ENCODE measurements at regions not wholly inside any gene's neighbourhood (a gene's known extent, or its start where the extent isn't known, plus 50 kb on each side); places are given as distances from the start of the nearest gene placed in this dataset.

DNA sequence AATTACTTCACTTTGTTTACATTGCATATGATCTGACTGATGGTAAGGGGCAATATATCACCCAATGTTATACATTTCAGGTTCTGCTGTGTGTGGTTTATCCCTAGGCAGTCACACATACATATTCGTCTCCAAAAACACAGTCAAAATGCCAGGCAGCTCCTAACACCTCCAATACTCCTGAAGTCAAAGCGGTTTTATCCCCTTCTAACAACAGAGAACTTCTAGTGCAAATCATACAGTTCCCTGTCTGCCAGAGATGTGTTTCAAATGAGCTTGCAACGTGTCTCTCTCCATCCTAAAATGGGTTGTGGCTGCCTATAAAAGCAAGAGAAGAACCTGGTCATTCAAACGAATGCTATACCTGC lies 328.9 kb downstream of the ELAVL2 start:
- no peak for DNase-seq
- Mint-ChIP-seq H3K4me1 (no peaks in the 10 kb centered on the region), H3K9me3 (peaks cover 0 to 6% (median 1%) of the 10 kb centered on the region in 7 donors), H3K27ac (no peak overlapping the region), H3K27me3 (no peaks in the 10 kb centered on the region), H3K36me3 (no peaks in the 10 kb centered on the region), H3K4me3 (no peak overlapping the region)
- ATAC-seq (ENCODE audit: low read depth in 2 of 2): no peak

DNA sequence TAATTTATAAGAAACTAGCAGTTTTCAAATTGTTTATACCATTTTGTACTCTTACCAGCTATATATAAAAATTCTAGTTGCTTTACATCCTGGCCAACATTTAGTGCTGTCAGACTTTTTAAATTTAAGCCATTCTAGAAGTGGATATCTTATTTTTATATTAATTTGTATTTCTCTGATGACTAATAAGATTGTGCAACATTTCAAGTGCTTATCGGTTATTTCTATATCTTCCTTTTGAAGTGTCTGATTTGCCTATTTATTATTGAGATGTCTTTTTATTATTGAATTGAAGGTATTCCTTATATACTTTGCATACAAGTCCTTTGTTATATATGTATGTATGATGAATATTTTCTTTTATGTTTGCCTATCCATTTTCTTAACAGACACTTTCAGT lies 324.0 kb downstream of the ELAVL2 start:
- Mint-ChIP-seq H3K27ac (no peak overlapping the region), H3K9me3 (peaks cover 0 to 19% (median 5%) of the 10 kb centered on the region in 7 donors), H3K4me1 (no peaks in the 10 kb centered on the region), H3K4me3 (no peak overlapping the region), H3K27me3 (no peaks in the 10 kb centered on the region), H3K36me3 (no peaks in the 10 kb centered on the region)
- DNase-seq: no peak
- ATAC-seq (ENCODE audit: low read depth in 2 of 2): no peak

DNA sequence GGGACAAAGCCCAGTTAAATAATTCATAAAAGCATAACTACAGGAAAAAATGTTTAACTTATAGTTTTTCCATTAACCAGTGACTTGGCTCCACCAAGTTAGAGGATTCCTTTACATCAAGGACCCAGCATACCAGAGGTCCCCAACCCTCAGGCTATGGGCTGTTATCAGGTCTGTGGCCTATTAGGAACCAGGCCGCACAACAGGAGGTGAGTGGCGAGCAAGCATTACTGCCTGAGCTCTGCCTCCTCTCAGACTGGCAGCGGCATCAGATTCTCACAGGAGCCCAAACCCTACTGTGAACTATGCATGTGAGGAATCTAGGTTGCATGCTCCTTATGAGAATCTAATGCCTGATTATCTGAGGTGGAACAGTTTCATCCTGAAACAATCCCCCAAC lies 303.1 kb downstream of the ELAVL2 start:
- Mint-ChIP-seq H3K9me3 (peaks cover 3 to 16% (median 9%) of the 10 kb centered on the region in 7 donors), H3K4me3 (no peak overlapping the region), H3K36me3 (no peaks in the 10 kb centered on the region), H3K4me1 (no peaks in the 10 kb centered on the region), H3K27ac (no peak overlapping the region), H3K27me3 (no peaks in the 10 kb centered on the region)
- no peak for DNase-seq
- ATAC-seq (ENCODE audit: low read depth in 2 of 2): no peak

DNA sequence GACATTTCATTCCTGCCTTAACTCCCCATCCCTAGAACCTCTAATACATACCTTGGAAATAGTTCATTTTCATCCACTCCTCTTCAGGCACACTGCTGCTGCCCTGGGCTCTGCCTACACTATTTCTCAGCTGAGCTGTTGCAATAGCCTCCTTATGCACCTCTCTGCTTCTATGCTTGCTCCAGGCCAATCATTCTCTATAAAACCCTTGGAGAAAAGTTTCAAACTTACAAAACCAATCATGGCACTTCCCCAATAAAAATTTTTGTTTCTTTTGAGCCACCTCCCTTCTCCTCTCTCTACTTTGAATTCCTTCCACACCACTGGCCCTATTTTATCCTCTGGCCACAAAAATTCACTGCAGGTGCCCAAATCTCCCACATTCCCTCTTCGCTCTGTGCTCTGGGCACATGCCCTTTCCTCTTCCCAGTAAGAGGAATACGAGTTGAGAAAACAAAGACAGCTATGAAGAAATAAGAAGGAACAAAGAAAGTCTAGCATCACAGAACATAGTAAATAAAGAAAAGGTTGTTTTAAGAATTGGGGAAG lies 301.4 kb downstream of the ELAVL2 start:
- Mint-ChIP-seq H3K36me3 (no peaks in the 10 kb centered on the region), H3K9me3 (peaks cover 2 to 16% (median 9%) of the 10 kb centered on the region in 7 donors), H3K4me1 (no peaks in the 10 kb centered on the region), H3K27ac (no peak overlapping the region), H3K27me3 (no peaks in the 10 kb centered on the region), H3K4me3 (no peak overlapping the region)
- no peak for DNase-seq
- ATAC-seq (ENCODE audit: low read depth in 2 of 2): no peak

DNA sequence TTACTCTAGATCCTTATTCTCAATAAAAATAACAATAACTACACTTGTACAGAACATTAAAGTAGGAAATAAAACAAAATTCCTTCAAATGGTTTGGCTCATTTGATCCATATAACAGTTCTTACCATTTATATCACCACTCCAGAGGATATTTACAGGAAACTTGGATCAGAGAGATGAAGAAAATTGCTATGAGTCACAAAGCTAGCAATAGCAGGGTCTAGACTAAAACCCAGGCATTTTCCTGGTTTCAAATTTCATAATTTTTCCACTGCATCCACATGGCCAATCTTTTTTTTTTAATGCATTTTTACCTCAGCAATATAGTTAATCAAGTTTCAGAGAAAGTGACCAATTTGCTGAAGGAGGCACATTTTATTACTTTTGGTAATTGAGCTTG lies 299.2 kb downstream of the ELAVL2 start:
- no peaks in the 10 kb centered on the region for H3K27me3 Mint-ChIP-seq
- no peak overlapping the region for H3K4me3 Mint-ChIP-seq
- no peak overlapping the region for H3K27ac Mint-ChIP-seq
- no peaks in the 10 kb centered on the region for H3K36me3 Mint-ChIP-seq
- H3K9me3 Mint-ChIP-seq: peaks cover 4 to 14% (median 9%) of the 10 kb centered on the region in 7 donors
- DNase-seq (no peak), ATAC-seq (ENCODE audit: low read depth in 2 of 2) (no peak)
- H3K4me1 Mint-ChIP-seq: no peaks in the 10 kb centered on the region

DNA sequence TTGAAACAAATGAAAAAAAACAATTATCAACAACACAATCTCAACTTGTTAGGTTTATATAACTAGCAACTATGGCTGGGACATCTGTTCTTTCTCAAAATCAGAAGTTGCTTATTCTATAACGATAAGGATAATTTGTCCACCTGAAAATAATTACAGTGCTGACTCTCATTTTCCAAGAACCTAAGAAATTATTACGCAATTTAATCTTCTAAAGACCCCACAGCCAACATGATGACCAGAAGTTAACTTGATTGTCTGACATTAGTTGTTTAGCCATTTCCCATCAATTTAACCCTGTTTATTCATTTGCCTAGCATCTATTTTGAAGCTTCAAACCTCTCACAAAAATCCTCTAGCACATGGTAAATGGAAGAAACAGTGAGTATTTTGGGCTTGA lies 293.8 kb downstream of the ELAVL2 start:
- H3K27ac Mint-ChIP-seq: no peak overlapping the region
- peaks cover 0 to 18% (median 6%) of the 10 kb centered on the region in 7 donors for H3K9me3 Mint-ChIP-seq
- ATAC-seq (ENCODE audit: low read depth in 2 of 2) (no peak), DNase-seq (no peak)
- H3K36me3 Mint-ChIP-seq: no peaks in the 10 kb centered on the region
- peaks cover 0 to 4% (median 0%) of the 10 kb centered on the region in 3 donors for H3K4me1 Mint-ChIP-seq
- H3K4me3 Mint-ChIP-seq: no peak overlapping the region
- H3K27me3 Mint-ChIP-seq: peaks cover 0 to 4% (median 3%) of the 10 kb centered on the region in 3 donors

DNA sequence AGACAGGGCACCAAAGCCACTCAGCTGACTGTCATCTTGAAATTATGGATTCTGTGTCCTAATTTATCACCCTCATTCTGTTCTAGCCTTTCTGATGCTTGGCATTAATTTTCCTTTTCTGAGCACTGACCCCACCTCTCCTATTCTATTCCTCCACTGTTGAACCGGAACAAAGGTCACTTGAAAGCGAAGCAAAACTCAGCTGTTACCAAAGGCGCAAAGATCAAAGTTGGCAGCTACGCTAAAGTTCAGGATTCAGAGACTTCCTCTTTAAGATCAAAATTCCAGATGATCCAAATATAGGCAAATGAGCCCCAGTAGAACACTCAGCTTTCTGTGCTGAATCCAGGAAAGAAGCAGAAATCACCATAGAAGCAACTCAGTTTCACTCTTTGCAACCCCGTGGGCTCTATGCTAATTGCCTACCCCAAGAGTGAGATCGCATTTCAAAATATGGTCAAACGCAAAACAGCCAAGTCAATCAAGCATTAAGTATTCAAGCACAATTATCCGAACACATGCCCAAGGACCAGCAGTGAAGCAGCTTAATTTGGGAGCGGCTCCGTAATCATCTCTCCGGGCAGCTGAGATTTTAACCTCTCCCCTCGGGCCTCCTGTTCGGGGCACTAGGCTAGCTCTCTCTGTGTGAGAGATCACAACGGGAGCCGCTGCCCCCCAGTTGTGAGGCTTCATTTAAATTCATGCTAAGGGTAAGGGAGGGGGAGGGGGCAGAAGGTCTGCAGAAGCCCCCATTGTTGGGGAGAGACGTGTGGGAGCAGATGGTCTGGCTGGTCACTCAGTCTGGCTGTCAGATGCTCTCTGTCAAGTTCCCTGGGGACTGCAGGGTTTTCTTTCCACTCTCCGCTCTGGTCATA lies 288.6 kb downstream of the ELAVL2 start:
- peaks cover 0 to 14% (median 4%) of the 10 kb centered on the region in 7 donors for H3K9me3 Mint-ChIP-seq
- no peak overlapping the region for H3K27ac Mint-ChIP-seq
- peaks cover 0 to 6% (median 0%) of the 10 kb centered on the region in 3 donors for H3K4me1 Mint-ChIP-seq
- peak overlapping the region in 2 of 8 donors; percentile 23 to 31 for H3K4me3 Mint-ChIP-seq
- ATAC-seq (ENCODE audit: low read depth in 2 of 2) (no peak), DNase-seq (no peak)
- no peaks in the 10 kb centered on the region for H3K36me3 Mint-ChIP-seq
- H3K27me3 Mint-ChIP-seq: peaks cover 0 to 19% (median 9%) of the 10 kb centered on the region in 3 donors

DNA sequence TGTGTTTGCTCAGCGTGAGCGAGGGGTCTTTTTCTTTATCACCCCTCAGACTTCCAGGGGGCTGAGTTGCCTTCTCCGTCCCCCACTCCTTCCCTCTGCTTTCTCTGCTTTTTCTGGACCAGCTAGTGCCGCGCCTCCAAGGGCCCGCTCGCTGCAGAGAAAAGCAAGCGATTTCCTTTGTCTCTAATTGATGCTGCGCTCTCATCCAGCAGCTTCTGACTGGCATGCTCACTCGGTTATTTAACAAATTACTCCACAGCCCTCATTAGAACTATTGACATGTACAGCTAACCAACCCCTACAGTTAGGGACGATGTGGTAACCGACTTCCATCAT lies 288.0 kb downstream of the ELAVL2 start:
- Mint-ChIP-seq H3K4me3 (peak overlapping the region in 1 of 8 donors; percentile 23), H3K4me1 (peaks cover 0 to 6% (median 0%) of the 10 kb centered on the region in 3 donors), H3K9me3 (peaks cover 0 to 20% (median 5%) of the 10 kb centered on the region in 7 donors), H3K36me3 (no peaks in the 10 kb centered on the region), H3K27ac (no peak overlapping the region), H3K27me3 (peaks cover 0 to 19% (median 9%) of the 10 kb centered on the region in 3 donors)
- ATAC-seq (ENCODE audit: low read depth in 2 of 2) (no peak), DNase-seq (no peak)

DNA sequence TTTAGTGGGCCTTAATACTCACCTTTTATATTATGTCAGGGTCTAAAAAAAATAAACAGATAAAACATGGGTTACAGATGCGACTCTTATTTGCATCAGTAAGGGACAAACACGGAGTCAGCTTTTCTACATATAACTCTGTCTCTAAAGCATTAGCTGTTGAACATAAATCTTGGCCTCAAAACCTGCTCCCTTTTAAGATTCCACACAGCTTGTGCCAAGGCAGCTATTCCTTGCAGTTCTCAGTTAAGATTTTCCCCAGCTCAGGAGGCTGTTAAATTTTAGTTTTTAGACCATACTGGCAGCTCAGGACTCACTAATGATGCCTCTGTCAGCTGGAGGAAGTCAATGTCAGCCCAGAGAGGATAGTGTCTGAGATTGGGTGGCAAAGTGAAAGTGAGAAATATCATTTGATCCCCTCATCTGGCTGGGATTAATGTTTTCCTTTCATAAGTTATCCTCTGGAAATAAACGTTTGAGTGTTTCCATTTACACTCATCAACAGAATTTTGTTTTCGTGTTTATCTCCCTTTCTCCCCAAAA lies 287.5 kb downstream of the ELAVL2 start:
- ATAC-seq (ENCODE audit: low read depth in 2 of 2) (no peak), DNase-seq (no peak)
- Mint-ChIP-seq H3K36me3 (no peaks in the 10 kb centered on the region), H3K4me3 (no peak overlapping the region), H3K9me3 (peaks cover 0 to 25% (median 5%) of the 10 kb centered on the region in 7 donors), H3K27ac (no peak overlapping the region), H3K4me1 (peaks cover 0 to 6% (median 0%) of the 10 kb centered on the region in 3 donors), H3K27me3 (peaks cover 0 to 19% (median 9%) of the 10 kb centered on the region in 3 donors)

DNA sequence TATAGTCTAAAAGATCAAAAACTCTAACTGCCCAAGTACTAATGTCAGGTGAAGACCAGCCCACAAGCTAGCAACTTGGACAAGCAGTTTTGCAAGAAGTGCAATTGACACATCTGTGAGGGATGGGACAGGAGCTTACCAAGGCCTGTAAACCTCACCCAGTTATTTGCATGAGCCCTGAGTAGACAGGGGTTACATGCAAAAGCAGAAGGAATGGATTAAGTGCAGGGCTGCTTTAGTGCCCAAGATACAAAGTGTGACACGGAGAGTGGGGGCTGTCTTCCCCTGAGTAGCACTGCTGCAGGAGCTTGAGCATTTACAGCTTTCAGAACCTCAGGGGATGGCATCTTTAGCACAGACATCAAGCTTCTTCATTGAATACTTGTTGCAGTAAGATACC lies 286.7 kb downstream of the ELAVL2 start:
- ATAC-seq (ENCODE audit: low read depth in 2 of 2) (no peak), DNase-seq (no peak)
- peaks cover 0 to 27% (median 5%) of the 10 kb centered on the region in 7 donors for H3K9me3 Mint-ChIP-seq
- no peak overlapping the region for H3K27ac Mint-ChIP-seq
- no peaks in the 10 kb centered on the region for H3K36me3 Mint-ChIP-seq
- H3K4me1 Mint-ChIP-seq: peaks cover 0 to 6% (median 0%) of the 10 kb centered on the region in 3 donors
- H3K4me3 Mint-ChIP-seq: no peak overlapping the region
- H3K27me3 Mint-ChIP-seq: peaks cover 0 to 19% (median 9%) of the 10 kb centered on the region in 3 donors

DNA sequence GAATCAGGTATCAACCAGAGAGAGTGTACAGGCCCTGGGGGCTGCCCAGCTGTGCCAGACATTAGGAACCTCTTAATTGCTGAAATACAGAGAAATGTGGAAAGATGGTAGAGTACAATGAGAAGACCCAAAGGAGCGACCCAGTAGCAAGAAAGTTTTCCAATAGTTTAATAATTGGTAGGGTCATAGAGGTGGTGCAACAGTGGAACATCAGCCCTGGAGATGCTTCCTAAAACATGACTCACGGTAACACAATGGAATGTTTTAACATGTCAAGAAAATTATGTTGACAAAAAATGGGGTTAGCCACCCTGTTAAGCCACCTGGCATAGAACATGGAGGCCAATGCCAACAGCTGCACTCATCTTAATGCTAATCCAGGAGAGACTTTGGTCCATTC lies 284.1 kb downstream of the ELAVL2 start:
- Mint-ChIP-seq H3K9me3 (peaks cover 0 to 36% (median 9%) of the 10 kb centered on the region in 7 donors), H3K36me3 (no peaks in the 10 kb centered on the region), H3K27ac (no peak overlapping the region), H3K27me3 (peaks cover 0 to 18% (median 9%) of the 10 kb centered on the region in 3 donors), H3K4me3 (no peak overlapping the region), H3K4me1 (peaks cover 0 to 5% (median 0%) of the 10 kb centered on the region in 3 donors)
- ATAC-seq (ENCODE audit: low read depth in 2 of 2): no peak
- DNase-seq: no peak

DNA sequence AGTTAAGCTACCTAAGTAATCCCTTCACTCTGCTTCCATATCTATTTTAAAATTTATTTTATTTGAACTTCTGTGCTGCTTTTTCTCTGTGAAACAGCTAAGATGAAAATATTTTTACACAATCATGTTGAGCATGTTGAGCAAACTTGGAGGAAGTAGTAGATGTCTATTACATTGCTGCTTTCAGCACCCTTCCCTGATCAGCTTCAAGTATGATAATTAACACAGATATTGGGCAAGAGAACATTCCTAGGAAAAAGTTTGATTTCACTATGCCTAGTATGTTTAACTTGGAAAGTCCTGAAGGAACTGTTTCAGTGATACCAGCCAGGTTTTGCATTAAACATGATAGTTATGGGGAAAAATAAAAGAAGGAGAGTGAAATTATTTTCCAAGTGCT lies 283.6 kb downstream of the ELAVL2 start:
- ATAC-seq (ENCODE audit: low read depth in 2 of 2) (no peak), DNase-seq (no peak)
- Mint-ChIP-seq H3K36me3 (no peaks in the 10 kb centered on the region), H3K9me3 (peaks cover 0 to 35% (median 9%) of the 10 kb centered on the region in 7 donors), H3K4me1 (peaks cover 0 to under 1% (median 0%) of the 10 kb centered on the region in 3 donors), H3K27me3 (peaks cover 0 to 13% (median 4%) of the 10 kb centered on the region in 3 donors), H3K4me3 (no peak overlapping the region), H3K27ac (no peak overlapping the region)

DNA sequence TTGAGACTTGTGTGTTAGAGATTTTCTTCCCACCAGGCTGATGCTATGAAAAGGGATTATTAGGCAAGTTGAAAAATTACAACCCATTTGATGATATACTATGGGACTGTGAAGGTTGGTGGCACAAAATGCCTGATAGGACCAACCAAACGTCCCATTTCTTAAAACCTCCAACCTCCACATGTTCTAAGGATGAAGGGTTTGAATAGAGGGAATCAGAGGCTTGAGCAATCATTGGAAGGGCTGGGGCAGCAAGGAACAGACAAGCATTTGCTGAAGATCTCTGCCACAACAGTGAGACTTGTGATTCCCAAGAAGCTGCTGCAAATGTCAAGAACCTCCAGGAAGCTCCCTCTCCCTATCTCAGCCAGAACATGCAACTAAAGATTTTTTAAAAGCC lies 283.1 kb downstream of the ELAVL2 start:
- H3K4me1 Mint-ChIP-seq: no peaks in the 10 kb centered on the region
- no peak for DNase-seq
- H3K27ac Mint-ChIP-seq: no peak overlapping the region
- H3K36me3 Mint-ChIP-seq: no peaks in the 10 kb centered on the region
- ATAC-seq (ENCODE audit: low read depth in 2 of 2): no peak
- H3K4me3 Mint-ChIP-seq: no peak overlapping the region
- peaks cover 0 to 9% (median 3%) of the 10 kb centered on the region in 3 donors for H3K27me3 Mint-ChIP-seq
- peaks cover 0 to 37% (median 9%) of the 10 kb centered on the region in 7 donors for H3K9me3 Mint-ChIP-seq

DNA sequence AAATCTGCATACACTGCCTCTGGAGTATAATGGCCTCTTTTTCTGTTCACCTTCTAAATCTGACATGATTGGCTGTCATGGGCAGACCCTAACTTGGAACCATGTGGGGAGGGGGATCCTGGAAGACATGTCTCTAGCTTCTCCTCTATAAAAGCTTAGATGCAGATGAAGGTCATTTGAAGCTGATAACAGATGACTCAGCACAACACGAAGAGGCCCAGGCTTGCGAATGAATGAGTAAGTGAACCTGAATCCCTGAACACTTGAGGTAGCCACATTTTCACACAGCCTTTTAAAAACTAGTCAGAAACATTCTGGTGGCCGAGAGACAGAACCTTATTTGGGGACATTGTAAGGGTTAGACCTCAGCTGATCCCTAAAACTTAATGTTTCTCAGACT lies 282.6 kb downstream of the ELAVL2 start:
- ATAC-seq (ENCODE audit: low read depth in 2 of 2) (no peak), DNase-seq (no peak)
- Mint-ChIP-seq H3K27ac (no peak overlapping the region), H3K9me3 (peaks cover 0 to 39% (median 9%) of the 10 kb centered on the region in 7 donors), H3K4me3 (no peak overlapping the region), H3K36me3 (no peaks in the 10 kb centered on the region), H3K4me1 (no peaks in the 10 kb centered on the region), H3K27me3 (peaks cover 0 to 4% (median 0%) of the 10 kb centered on the region in 3 donors)
